SU-DHL-6 (cell line): ENCODE measurements at regions not wholly inside any gene's neighbourhood (a gene's known extent, or its start where the extent isn't known, plus 50 kb on each side); places are given as distances from the start of the nearest gene placed in this dataset.

ENCODE experiments used
- H2AFZ ChIP-seq: fragments of 200-600 bp; sonication (generic); 2 replicates; pipeline ENCODE4 v1.6.1; 2014; ENCODE audit warnings: low read depth, mild to moderate bottlenecking, moderate library complexity, mixed read lengths, antibody characterized with exemption, low read length; ENCODE audit not compliant: severe bottlenecking
- H3F3A ChIP-seq: fragments of 200-600 bp; shearing (Covaris generic); 2 replicates; pipeline ENCODE4 v1.6.0; 2016; ENCODE audit warnings: antibody characterized with exemption, mild to moderate bottlenecking; ENCODE audit not compliant: insufficient read depth
- H3K27ac ChIP-seq: fragments of 200-600 bp; sonication (generic); 2 replicates; pipeline ENCODE4 v1.5.1; 2016; ENCODE audit warnings: low read depth, mild to moderate bottlenecking, low read length, moderate library complexity, mixed read lengths
- H3K27me3 ChIP-seq: fragments of 200-600 bp; sonication (generic), shearing (Covaris generic); 2 replicates; pipeline ENCODE4 v1.6.0; 2014; ENCODE audit warnings: mild to moderate bottlenecking, low read length
- H3K36me3 ChIP-seq: fragments of 200-600 bp; sonication (generic); 2 replicates; pipeline ENCODE4 v1.6.1; 2014; ENCODE audit warnings: mild to moderate bottlenecking, low read length, mixed read lengths
- H3K4me2 ChIP-seq: fragments of 300-600, 200-600 bp; shearing (Covaris generic), sonication (generic); 2 replicates; pipeline ENCODE4 v1.6.0; 2014; ENCODE audit warnings: low read length, low read depth, mild to moderate bottlenecking; ENCODE audit not compliant: poor library complexity, severe bottlenecking
- H3K4me3 ChIP-seq: fragments of 200-600 bp; sonication (generic); 2 replicates; pipeline ENCODE4 v1.5.1; 2014; ENCODE audit warnings: antibody characterized with exemption, low read length, mild to moderate bottlenecking, mixed read lengths; ENCODE audit not compliant: insufficient read depth, poor library complexity, severe bottlenecking
- H3K79me2 ChIP-seq: fragments of 200-600 bp; sonication (generic); 2 replicates; pipeline ENCODE4 v1.6.1; 2014; ENCODE audit warnings: mild to moderate bottlenecking, low read length, moderate library complexity; ENCODE audit not compliant: insufficient read depth
- H3K9ac ChIP-seq: fragments of 200-600 bp; sonication (generic); 2 replicates; pipeline ENCODE4 v1.7.0; 2014; ENCODE audit warnings: mild to moderate bottlenecking, low read length
- H3K9me2 ChIP-seq: fragments of 200-600 bp; sonication (generic); replicated peaks from 2 replicates; pipeline ENCODE4 v1.6.1; 2014; ENCODE audit warnings: low read length; ENCODE audit not compliant: insufficient read depth
- H3K9me3 ChIP-seq: fragments of 200-600 bp; sonication (generic); 2 replicates; pipeline ENCODE4 v1.6.1; 2014; ENCODE audit warnings: low read length, mixed read lengths; ENCODE audit not compliant: insufficient read depth
- H4K20me1 ChIP-seq: fragments of 200-600 bp; sonication (generic); 2 replicates; pipeline ENCODE4 v1.6.1; 2014; ENCODE audit warnings: low read depth, mild to moderate bottlenecking, antibody characterized with exemption, low read length, moderate library complexity, mixed read lengths
- EZH2phosphoT487 ChIP-seq: fragments of 200-600 bp; sonication (generic), shearing (Covaris generic); conservative IDR thresholded peaks from 2 replicates; pipeline ENCODE4 v1.6.1; 2018; ENCODE audit warnings: mild to moderate bottlenecking, antibody characterized with exemption, low read length, moderate library complexity, mixed read lengths
- TF ChIP-seq, protein P1 (sequence below): fragments of 200-600 bp; sonication (generic); IDR thresholded peaks from one replicate; pipeline ENCODE4 v1.5.1; 2017; ENCODE audit warnings: antibody characterized with exemption, mild to moderate bottlenecking, low read length, moderate library complexity; ENCODE audit not compliant: insufficient read depth, poor library complexity, severe bottlenecking

GRCh38 chr19:30314056-30314804 is 58.0 kb upstream of the ZNF536 start:
- no peak overlapping the region for H3K9ac ChIP-seq
- H3K9me2 ChIP-seq, result no peaks in the 10 kb centered on the region
- H3K4me2 ChIP-seq, result no peak overlapping the region
- H2AFZ ChIP-seq, result no peak overlapping the region
- no peaks in the 10 kb centered on the region for H3K9me3 ChIP-seq
- TF ChIP-seq, protein P1, sequence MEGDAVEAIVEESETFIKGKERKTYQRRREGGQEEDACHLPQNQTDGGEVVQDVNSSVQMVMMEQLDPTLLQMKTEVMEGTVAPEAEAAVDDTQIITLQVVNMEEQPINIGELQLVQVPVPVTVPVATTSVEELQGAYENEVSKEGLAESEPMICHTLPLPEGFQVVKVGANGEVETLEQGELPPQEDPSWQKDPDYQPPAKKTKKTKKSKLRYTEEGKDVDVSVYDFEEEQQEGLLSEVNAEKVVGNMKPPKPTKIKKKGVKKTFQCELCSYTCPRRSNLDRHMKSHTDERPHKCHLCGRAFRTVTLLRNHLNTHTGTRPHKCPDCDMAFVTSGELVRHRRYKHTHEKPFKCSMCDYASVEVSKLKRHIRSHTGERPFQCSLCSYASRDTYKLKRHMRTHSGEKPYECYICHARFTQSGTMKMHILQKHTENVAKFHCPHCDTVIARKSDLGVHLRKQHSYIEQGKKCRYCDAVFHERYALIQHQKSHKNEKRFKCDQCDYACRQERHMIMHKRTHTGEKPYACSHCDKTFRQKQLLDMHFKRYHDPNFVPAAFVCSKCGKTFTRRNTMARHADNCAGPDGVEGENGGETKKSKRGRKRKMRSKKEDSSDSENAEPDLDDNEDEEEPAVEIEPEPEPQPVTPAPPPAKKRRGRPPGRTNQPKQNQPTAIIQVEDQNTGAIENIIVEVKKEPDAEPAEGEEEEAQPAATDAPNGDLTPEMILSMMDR, result no peak
- TF ChIP-seq EZH2phosphoT487, result no peak
- no peaks in the 10 kb centered on the region for H4K20me1 ChIP-seq
- H3K4me3 ChIP-seq, result no peak overlapping the region
- H3K27me3 ChIP-seq, result no peaks in the 10 kb centered on the region
- H3K79me2 ChIP-seq, result no peaks in the 10 kb centered on the region
- H3F3A ChIP-seq, result no peaks in the 10 kb centered on the region
- no peaks in the 10 kb centered on the region for H3K36me3 ChIP-seq
- no peak overlapping the region for H3K27ac ChIP-seq

- Histone ChIP-seq H3K9ac (no peak overlapping the region), H3K27ac (no peak overlapping the region)
- TF ChIP-seq, protein P1, result no peak
Measured at GRCh38 chr19:30314805-30315155, 57.4 kb upstream of the ZNF536 start.

GRCh38 chr19:30315159-30315558 is 57.0 kb upstream of the ZNF536 start:
- no peak overlapping the region for H3K4me3 ChIP-seq
- no peak overlapping the region for H3K9ac ChIP-seq
- TF ChIP-seq, protein P1, result no peak
- TF ChIP-seq EZH2phosphoT487, result no peak
- no peaks in the 10 kb centered on the region for H3F3A ChIP-seq
- no peaks in the 10 kb centered on the region for H3K36me3 ChIP-seq
- H3K9me2 ChIP-seq, result no peaks in the 10 kb centered on the region
- H3K4me2 ChIP-seq, result no peak overlapping the region
- H4K20me1 ChIP-seq, result no peaks in the 10 kb centered on the region
- H3K79me2 ChIP-seq, result no peaks in the 10 kb centered on the region
- H3K9me3 ChIP-seq, result no peaks in the 10 kb centered on the region
- H3K27me3 ChIP-seq, result no peaks in the 10 kb centered on the region
- H2AFZ ChIP-seq, result no peak overlapping the region
- H3K27ac ChIP-seq, result no peak overlapping the region

More at GRCh38 chr19:30314805-30315155, 57.4 kb upstream of the ZNF536 start:
- Histone ChIP-seq H3K27me3 (no peaks in the 10 kb centered on the region), H2AFZ (no peak overlapping the region), H4K20me1 (no peaks in the 10 kb centered on the region), H3K4me3 (no peak overlapping the region), H3K79me2 (no peaks in the 10 kb centered on the region), H3K36me3 (no peaks in the 10 kb centered on the region), H3K4me2 (no peak overlapping the region), H3K9me2 (no peaks in the 10 kb centered on the region), H3F3A (no peaks in the 10 kb centered on the region), H3K9me3 (no peaks in the 10 kb centered on the region)
